HG03159 (cell line): ENCODE measurements at regions not wholly inside any gene's neighbourhood (a gene's known extent, or its start where the extent isn't known, plus 50 kb on each side); places are given as distances from the start of the nearest gene placed in this dataset.
"Not testable (repeated sequence)": the region's sequence is repeated elsewhere in the genome, so short reads cannot be mapped to it uniquely, and the experiment has no call there.

Experiments used
- ATAC-seq: cut with Tn5 transposase; IDR thresholded peaks from one replicate; pipeline ENCODE4 v1.9.1; 2021; ENCODE audit warnings: mild to moderate bottlenecking, moderate library complexity; ENCODE audit not compliant: unreplicated experiment

- no peak for ATAC-seq
Observed at GRCh38 chr2:118576109-118576855, 271.2 kb downstream of the EN1 start.

- not testable (repeated sequence) for ATAC-seq
Observed at GRCh38 chr2:118572380-118572779, 275.1 kb downstream of the EN1 start.

GRCh38 chr2:118569876-118570535 lies 277.4 kb downstream of the EN1 start:
- no peak for ATAC-seq

- no peak for ATAC-seq
Observed at GRCh38 chr2:118568700-118569099, 278.7 kb downstream of the EN1 start.

GRCh38 chr2:118565786-118566540 lies 281.5 kb downstream of the EN1 start:
- no peak for ATAC-seq

- no peak for ATAC-seq
Observed at GRCh38 chr2:118565301-118565700, 282.1 kb downstream of the EN1 start.

GRCh38 chr2:118562144-118562543 lies 285.3 kb downstream of the EN1 start:
- ATAC-seq: no peak

GRCh38 chr2:118558846-118559245 lies 288.6 kb downstream of the EN1 start:
- ATAC-seq: no peak

- no peak for ATAC-seq
Observed at GRCh38 chr2:118557791-118558190, 289.7 kb downstream of the EN1 start.

- ATAC-seq: no peak
Observed at GRCh38 chr2:118557016-118557415, 290.4 kb downstream of the EN1 start.

GRCh38 chr2:118554616-118555015 lies 292.8 kb downstream of the EN1 start:
- no peak for ATAC-seq

GRCh38 chr2:118549503-118549902 lies 297.9 kb downstream of the EN1 start:
- no peak for ATAC-seq

GRCh38 chr2:118548880-118549488 lies 298.5 kb downstream of the EN1 start:
- ATAC-seq: no peak

GRCh38 chr2:118539290-118539689 lies 308.2 kb downstream of the EN1 start:
- no peak for ATAC-seq

- ATAC-seq: no peak
Observed at GRCh38 chr2:118536306-118536705, 311.1 kb downstream of the EN1 start.

GRCh38 chr2:118535818-118536212 lies 311.6 kb downstream of the EN1 start:
- no peak for ATAC-seq

- ATAC-seq: no peak
Observed at GRCh38 chr2:118535171-118535817, 312.2 kb downstream of the EN1 start.

- ATAC-seq: no peak
Observed at GRCh38 chr2:118530976-118531375, 316.5 kb downstream of the EN1 start.

- ATAC-seq: no peak
Observed at GRCh38 chr2:118529908-118530599, 317.4 kb downstream of the EN1 start.

- no peak for ATAC-seq
Observed at GRCh38 chr2:118527571-118527970, 319.9 kb downstream of the EN1 start.
